HG02981 (cell line): ENCODE measurements at regions not wholly inside any gene's neighbourhood (a gene's known extent, or its start where the extent isn't known, plus 50 kb on each side); places are given as distances from the start of the nearest gene placed in this dataset.
A peak's percentile ranks its signal among the peaks of the same experiment; 100 is the strongest.
"Not testable (repeated sequence)": the region's sequence is repeated elsewhere in the genome, so short reads cannot be mapped to it uniquely, and the experiment has no call there.

Experiments used
- ATAC-seq: cut with Tn5 transposase; IDR thresholded peaks from one replicate; pipeline ENCODE4 v1.9.1; 2021; ENCODE audit warnings: mild to moderate bottlenecking, moderate library complexity; ENCODE audit not compliant: unreplicated experiment

GRCh38 chr1:83479591-83480239, 519.2 kb downstream of the TTLL7 start:
- ATAC-seq = peak; percentile 37

- ATAC-seq = not testable (repeated sequence)
Observed at GRCh38 chr1:83478127-83478526, 520.8 kb downstream of the TTLL7 start.

- peak; percentile 91 for ATAC-seq
Observed at GRCh38 chr1:83476518-83476917, 522.4 kb downstream of the TTLL7 start.

- not testable (repeated sequence) for ATAC-seq
Observed at GRCh38 chr1:83474946-83475345, 524.0 kb downstream of the TTLL7 start.

GRCh38 chr1:83473986-83474385, 524.9 kb downstream of the TTLL7 start:
- not testable (repeated sequence) for ATAC-seq

GRCh38 chr1:83472066-83472465, 526.9 kb downstream of the TTLL7 start:
- ATAC-seq = not testable (repeated sequence)

- not testable (repeated sequence) for ATAC-seq
Observed at GRCh38 chr1:83471272-83471671, 527.7 kb downstream of the TTLL7 start.

GRCh38 chr1:83468336-83468735, 530.6 kb downstream of the TTLL7 start:
- ATAC-seq = not testable (repeated sequence)

- not testable (repeated sequence) for ATAC-seq
Observed at GRCh38 chr1:83457735-83458248, 541.1 kb downstream of the TTLL7 start.

- ATAC-seq = not testable (repeated sequence)
Observed at GRCh38 chr1:83457281-83457680, 541.7 kb downstream of the TTLL7 start.

- ATAC-seq = not testable (repeated sequence)
Observed at GRCh38 chr1:83455753-83456152, 543.2 kb downstream of the TTLL7 start.

GRCh38 chr1:83445873-83446272, 553.1 kb downstream of the TTLL7 start:
- not testable (repeated sequence) for ATAC-seq

- not testable (repeated sequence) for ATAC-seq
Observed at GRCh38 chr1:83442412-83442811, 556.5 kb downstream of the TTLL7 start.

GRCh38 chr1:83440586-83440985, 558.3 kb downstream of the TTLL7 start:
- ATAC-seq = not testable (repeated sequence)

- ATAC-seq = not testable (repeated sequence)
Observed at GRCh38 chr1:83440021-83440420, 558.9 kb downstream of the TTLL7 start.

- ATAC-seq = not testable (repeated sequence)
Observed at GRCh38 chr1:83438316-83438715, 560.6 kb downstream of the TTLL7 start.

- ATAC-seq = not testable (repeated sequence)
Observed at GRCh38 chr1:83435336-83435735, 563.6 kb downstream of the TTLL7 start.

GRCh38 chr1:83427566-83427965, 571.4 kb downstream of the TTLL7 start:
- not testable (repeated sequence) for ATAC-seq

- not testable (repeated sequence) for ATAC-seq
Observed at GRCh38 chr1:83423382-83423781, 575.5 kb downstream of the TTLL7 start.

- ATAC-seq = no peak
Observed at GRCh38 chr1:83418558-83418957, 580.4 kb downstream of the TTLL7 start.

GRCh38 chr1:83413839-83414107, 585.2 kb downstream of the TTLL7 start:
- not testable (repeated sequence) for ATAC-seq

GRCh38 chr1:83410746-83411413, 588.1 kb downstream of the TTLL7 start:
- not testable (repeated sequence) for ATAC-seq
